ENCODE measurements at regions not wholly inside any gene's neighbourhood (a gene's known extent, or its start where the extent isn't known, plus 50 kb on each side); places are given as distances from the start of the nearest gene placed in this dataset.

DNA sequence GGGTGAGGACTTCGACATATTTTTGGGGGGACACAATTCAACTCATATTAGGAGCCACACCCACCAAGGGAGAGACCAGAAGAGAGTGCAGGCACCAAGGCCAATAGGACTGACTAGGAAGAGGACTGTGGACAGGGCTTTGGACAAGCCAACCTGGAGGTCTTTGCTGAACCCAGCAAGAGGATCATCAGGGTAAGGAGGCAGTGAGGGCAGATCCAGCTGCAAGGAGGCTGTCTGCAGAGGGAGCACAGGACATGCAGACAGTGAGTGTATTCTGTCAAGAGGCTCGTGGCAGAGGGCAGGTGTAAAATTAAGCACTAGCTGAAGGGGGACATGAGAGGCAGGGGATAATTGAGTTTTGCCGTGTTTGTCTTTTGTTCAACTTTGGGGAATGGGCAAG is 83.4 kb upstream of the MGMT start:
- no peak for DNase-seq (ENCODE audit: extremely low read depth, low read depth)

DNA sequence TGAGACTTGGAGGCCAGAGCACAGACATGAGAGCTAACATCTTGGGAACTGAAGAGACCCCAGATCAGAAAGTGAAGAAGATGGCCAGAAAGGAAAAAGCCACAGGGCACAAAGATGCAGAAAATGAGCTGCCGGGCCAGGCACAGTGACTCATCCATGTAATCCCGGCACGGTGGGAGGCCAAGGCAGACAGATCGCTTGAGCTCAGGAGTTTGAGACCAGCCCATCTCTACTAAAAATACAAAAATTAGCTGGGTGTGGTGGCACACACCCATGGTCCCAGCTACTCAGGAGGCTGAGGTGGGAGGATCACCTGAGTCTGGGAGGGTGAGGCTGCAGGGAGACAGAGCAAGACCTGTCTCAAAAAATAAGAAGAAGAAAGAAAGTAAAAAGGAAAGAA is 81.4 kb upstream of the MGMT start:
- no peak for DNase-seq (ENCODE audit: extremely low read depth, low read depth)

DNA sequence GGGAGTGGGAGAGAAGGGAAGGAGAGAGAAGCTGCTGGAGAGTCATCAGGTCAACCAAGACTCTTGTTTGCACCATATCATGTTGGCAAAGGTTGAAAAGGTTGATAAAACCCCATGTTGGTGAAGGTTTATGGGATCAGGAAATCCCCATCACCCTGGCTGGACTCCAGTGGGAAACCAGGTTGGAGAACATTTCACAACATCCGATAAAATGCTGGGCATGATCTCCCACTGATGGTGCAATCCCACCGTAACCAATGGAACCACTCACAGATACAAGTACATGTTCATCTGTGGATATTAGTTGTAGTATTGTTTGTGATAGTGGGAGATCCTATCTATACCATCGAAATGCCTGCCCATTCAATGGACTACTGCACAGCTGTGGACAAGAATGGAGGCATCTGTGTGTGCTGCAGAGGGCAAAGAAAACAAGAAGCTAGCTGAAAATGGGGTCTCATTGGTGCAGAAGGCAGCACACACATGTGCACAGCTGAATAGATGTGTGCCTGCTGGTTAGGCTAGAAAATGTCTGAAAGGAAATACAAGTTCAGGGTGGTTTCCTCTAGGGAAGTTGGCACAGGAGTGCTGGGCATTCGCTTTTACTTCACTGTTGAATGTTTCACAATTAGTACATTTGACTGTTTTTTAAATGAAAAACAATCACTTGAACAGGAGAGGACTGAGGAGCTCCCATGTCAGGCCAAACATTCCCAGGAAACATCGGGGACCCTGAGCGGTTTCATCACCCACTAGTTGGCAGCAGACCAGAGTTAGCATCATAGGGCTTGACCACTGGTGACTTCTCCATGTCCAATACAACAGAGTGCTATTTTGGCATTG is 80.4 kb upstream of the MGMT start:
- DNase-seq (ENCODE audit: extremely low read depth, low read depth), result no peak

DNA sequence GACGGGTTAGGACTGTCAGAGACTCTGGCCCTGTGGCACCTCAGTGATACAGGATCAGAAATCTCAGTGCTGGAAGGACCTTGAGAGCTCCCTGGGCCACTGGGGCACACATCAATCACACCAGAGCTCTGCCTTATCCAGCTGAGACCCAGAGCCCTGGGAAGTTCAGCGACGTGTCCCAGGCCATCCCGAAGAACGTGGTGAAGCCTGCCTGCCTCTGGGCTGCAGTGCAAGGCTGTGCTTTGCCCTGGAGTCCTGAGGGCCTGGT is 79.8 kb upstream of the MGMT start:
- no peak for DNase-seq (ENCODE audit: extremely low read depth, low read depth)

DNA sequence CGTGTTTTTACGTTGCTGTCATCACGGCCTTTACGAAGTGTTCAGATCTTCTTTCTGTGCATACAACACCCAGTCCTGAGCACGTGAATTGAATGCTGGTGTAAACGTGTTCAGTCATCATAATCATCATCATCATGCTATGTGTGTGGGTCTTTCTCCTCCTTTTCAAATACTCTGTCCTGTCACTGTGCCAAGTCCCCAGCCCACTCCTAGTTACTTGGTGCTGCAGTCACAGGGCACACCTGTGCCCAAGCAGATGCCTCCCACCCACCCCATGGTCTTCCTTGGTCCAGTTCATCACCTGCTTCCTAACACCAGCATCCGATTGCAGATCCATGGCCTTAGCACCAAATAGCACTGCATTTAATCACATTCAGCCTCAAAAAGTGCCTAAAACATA is 78.6 kb upstream of the MGMT start:
- no peak for DNase-seq (ENCODE audit: extremely low read depth, low read depth)

DNA sequence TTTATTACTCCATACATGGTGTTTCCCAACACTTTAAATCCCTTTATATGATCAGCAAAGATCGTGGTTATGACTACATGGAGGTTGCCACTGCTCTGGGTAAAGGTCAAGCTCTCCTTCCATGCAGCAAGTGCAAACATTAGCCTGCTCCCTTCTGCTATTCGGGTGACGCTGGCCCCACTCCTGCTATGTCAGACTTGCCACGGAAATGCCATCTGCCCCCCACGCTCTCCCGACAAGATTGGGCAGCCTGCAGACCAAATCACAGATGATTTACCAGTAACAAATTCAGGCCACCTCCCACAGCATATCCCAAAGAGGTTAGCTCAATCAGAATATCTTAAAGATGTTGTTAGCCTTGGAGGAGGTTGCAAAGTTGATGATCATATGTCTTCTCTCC is 77.8 kb upstream of the MGMT start:
- no peak for DNase-seq (ENCODE audit: extremely low read depth, low read depth)

DNA sequence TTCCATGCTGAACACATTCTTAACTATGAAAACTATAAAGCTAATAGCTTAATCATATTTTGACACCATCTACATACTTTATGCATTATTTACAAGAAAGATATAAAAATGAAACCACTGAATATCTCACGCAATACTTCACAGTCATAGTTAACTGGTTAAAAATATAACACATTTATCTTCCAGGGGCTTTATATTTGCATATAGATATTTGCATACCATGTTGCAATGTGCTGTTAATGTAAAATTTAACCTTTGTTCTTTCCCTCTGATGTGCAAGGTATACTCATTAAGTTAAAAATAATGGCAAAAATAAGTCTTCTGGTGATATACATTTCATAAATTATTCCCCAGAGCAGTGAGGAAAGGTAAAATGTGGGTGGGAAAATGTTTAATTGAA is 76.9 kb upstream of the MGMT start:
- DNase-seq (ENCODE audit: extremely low read depth, low read depth), result no peak

DNA sequence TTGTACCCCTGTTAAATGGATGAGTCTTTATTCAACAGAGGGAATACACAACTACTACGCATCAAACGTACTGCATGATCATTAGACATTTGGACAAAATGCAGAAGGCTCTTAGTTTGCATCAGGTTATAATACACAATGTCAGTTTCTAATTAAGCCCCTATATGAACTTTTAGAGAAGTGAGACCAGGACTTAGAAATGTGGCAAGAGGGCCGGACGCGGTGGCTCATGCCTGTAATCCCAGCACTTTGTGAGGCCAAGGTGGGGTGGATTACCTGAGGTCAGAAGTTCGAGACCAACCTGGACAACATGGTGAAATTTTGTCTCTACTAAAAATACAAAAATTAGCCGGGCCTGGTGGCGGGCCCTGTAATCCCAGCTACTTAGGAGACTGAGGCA is 76.3 kb upstream of the MGMT start:
- DNase-seq (ENCODE audit: extremely low read depth, low read depth), result no peak

DNA sequence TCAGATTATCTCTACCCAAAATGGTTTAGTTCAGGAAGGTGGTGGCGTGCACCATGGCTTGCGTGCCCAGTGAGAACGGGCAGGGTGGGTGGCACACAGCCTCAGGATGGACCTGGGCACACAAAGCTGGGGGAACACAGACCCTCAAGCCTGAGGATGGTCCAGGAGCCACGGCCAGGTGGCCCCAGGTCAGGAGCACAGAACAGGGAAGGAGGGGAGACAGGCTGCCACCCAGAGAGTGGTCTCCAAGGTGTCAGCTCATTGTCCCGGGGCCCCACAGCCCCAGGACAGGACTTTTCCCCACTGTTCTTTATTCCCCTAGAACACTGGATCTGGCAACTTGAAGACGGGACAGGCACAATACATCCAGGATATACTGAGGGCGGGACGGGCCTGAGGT is 75.6 kb upstream of the MGMT start:
- no peak for DNase-seq (ENCODE audit: extremely low read depth, low read depth)

DNA sequence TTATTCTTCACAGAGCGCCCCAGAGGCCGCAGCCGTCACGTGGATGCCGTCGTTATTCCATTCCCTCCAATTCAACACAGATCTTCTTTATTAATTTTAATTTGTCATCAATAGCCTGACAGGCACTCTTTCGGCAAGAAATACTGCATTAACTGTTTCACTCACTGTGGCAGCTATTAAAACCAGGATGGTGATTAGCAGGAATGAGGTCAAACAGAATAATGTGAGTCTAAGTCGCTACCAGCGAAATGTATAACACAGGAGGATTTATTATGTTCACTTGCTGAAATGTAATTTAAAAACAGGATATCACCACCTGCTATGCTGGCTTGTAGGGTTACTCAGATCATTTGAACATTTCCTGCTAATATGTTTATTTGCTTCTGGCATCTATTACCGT is 74.2 kb upstream of the MGMT start:
- DNase-seq (ENCODE audit: extremely low read depth, low read depth), result no peak

DNA sequence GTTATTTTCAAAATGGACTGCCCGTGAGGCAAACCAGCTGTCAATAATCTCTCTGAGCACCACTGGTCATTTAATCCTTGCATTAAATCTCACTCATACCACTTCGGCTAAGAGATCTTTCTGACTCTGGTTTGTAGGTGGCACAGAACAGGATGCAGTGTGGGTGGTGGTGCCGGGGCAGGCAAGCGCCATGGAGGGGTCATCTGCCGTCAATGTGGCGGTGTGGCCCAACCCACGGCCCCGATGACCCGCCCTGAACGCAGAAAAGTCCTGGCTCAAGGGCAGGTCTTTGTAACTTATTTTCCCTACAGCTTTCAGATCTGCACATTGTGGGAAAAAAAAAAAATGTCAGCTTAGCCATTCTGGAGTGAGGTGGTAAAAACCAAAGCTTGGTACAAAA is 73.2 kb upstream of the MGMT start:
- DNase-seq (ENCODE audit: extremely low read depth, low read depth), result no peak

DNA sequence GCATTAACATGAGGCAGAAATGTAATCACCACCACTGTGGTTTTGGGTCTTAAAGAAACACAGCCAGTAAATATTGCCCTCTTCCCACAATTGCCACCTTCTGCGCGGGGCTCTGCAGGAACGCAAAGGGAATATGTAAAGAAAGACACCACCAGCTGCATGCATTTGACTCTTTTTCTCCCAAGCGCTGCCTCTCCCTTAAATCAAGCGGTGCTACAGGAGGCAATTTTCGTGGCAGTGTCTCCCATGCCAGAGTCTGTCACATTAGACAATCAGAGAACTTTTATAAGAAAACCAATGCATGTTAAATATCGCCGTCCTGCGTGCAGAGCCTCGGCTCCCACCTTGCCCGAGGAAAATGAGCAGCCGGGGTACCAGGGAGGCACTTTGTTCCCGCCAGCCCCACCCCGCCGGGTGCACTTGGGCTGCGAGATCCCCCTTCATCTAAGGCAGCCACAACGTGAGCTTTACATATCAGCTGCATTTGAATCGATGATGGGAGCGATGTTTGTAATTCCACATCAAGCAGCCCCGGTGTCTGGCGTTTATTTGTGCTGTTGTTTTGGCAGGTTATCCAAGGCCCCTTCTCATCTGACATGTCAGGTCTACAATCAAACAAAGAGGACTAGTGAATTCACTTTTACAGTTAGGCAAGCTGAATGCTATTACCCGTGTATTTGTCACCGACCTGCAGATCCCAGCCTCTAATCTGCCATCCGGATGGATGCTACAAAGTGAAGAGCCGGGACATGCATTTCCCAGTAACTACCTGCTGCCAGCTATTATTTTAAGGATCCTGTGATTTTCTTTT is 72.3 kb upstream of the MGMT start:
- DNase-seq (ENCODE audit: extremely low read depth, low read depth), result no peak

DNA sequence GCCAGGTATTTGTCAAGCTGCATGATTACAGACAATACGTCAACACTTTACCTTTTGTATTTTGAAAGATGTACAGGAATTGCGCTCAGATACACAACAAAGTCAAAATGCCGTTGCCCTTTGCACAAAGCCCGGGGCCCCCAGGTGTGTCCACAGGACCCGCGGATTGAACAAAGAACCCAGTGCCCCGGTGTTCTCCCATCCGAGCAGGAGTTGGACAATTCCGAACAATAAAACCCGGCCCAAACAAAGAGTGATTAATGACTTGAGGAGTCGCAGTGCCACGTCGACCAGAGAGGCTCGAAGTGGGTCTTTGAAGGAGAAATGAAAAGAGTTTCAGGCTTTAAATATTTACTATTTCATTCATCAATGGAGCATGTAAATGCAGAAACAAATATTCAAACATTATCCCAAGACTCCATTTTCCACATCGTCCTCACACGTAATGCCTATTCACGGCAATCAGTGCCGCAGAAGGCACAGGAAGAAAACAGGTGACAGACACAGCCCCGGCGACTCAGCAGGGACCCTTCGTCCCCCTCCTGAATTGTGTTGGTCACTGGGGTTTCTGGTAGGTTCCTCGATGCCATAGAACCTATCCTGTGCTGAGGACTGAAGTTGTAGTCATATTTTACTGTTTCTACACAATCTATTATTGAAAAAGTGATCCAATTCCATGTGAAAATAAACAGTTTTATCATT is 70.9 kb upstream of the MGMT start:
- no peak for DNase-seq (ENCODE audit: extremely low read depth, low read depth)

DNA sequence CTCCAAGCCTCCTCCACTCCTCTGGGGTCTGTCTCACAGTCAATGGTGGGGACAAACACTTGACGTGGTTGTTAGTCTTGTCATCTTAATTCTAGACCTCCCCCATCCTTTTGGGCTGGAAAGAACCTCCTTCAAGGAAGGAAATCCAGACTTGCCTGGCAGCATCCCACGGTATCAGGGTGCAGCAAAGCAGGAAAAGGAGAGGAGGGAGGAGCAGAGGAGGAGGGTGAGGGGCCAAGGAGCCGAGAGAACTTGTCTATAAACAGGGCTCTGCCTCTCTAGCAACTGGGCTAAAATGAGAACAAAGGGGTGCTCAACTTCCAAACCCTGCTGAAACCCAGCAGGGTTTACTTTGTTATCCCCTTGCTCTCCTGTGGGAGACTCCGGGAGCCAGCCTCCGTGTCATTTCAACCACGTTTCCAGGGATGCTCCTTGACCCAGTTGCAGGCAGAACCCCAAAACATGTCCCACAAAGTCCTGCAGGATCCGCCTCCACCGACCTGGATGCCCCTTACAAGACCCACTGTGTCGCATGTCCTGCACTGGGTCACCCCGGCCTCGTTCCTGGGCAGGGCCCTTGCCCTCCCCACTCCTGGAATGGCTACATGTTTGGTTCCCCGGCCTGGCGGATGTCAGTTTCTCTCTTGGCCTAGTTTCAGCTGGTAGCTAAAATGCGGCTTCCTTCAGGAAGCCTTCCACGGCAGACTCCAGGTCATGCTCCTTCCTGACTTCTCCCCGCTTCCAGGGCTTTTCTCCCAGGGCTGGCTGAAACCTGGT is 69.7 kb upstream of the MGMT start:
- DNase-seq (ENCODE audit: extremely low read depth, low read depth), result no peak

DNA sequence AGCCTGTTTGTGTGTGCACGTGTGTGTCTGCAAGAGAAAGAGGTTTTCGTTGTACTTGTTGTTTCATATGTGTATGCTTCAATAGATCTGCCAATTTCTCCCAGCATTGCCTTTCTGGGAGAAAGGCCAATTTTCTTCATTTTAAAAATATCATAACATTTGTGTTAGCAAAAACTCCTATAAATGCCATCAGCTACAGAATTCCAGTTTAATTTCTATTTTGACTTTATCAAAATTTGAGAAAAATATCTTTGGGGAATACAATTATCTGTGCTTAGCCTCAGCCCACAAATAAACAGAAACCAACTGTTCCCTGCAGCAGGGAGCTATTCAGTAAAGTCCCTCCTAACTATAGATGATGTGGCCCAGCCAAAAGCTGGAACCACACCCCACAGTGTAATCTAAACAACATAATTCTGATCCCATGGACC is 68.3 kb upstream of the MGMT start:
- no peak for DNase-seq (ENCODE audit: extremely low read depth, low read depth)

DNA sequence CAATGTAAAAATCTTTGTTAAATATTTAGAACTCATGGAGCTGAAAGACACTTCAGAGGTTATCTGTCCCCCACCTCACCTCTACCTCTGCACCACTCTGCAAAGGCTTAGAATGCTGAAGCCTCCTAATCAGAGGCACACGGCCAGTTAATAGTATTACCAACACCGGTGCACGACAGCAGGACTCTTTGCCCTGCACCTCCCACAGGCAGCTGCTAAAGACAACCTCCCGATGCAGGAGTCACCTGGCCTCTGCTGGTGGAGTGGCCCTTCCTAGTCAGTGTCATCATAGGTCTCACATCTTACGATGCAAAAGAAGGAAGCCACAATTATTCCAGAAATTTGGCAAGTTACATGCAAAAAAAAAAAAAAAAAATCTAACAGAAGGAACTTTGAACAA is 66.6 kb upstream of the MGMT start:
- DNase-seq (ENCODE audit: extremely low read depth, low read depth), result no peak

DNA sequence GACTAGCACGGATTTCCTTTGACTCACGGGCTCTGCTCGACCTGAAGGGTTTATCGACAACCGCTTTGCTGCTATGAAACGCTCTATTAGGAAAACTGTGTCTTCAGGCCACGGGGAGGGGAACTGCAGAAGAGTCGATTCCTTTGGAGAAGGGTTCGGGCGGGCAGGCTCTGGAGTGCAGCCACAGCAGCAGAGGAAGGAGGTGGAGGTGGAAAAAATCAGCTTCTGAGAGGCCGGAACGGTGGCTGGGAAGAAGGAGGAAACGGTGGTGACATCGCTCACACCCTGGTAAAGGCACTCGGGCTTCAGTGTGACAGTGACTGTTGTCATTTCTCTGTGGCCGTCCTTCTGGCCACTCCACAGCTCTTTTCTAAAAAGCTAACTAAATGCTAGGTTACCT is 64.6 kb upstream of the MGMT start:
- no peak for DNase-seq (ENCODE audit: extremely low read depth, low read depth)

DNA sequence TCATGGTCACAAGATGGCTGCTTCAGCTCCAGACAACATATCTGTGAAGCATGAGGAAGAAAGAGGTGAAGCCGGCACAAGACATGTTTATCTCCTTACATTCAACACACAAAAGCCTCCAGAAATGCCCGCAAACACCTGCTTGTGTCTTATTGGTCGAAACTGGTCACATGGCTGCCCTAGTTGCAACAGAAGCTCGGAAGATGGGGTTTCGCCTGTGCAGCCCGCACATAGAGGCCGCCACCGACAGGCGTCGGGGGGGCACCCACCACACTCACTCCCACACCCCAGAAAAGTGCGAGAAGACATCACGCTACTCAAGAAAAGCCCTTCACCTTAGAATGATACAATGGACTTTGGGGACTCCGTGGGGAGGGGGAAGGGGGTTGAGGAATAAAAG is 63.0 kb upstream of the MGMT start:
- DNase-seq (ENCODE audit: extremely low read depth, low read depth), result no peak

DNA sequence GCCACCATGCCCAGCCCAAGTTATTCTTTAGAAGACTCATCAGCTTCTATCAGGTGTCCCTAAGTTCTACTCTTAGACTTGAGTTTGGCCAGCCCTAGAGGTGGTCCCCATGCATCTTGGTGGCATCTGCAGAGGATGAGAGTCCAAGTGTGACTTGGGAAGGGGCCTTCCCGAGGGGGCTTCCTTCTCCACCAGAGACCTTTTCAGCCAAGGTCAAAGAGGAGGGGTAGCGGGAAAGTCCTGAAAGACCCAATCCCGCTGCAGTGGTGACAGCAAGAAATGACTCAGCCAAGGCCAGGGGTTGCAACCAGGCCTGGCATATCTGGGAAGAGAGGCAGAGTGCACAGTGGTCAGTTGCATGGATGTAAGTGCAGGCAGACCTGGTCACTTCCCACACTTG is 61.7 kb upstream of the MGMT start:
- DNase-seq (ENCODE audit: extremely low read depth, low read depth), result no peak

DNA sequence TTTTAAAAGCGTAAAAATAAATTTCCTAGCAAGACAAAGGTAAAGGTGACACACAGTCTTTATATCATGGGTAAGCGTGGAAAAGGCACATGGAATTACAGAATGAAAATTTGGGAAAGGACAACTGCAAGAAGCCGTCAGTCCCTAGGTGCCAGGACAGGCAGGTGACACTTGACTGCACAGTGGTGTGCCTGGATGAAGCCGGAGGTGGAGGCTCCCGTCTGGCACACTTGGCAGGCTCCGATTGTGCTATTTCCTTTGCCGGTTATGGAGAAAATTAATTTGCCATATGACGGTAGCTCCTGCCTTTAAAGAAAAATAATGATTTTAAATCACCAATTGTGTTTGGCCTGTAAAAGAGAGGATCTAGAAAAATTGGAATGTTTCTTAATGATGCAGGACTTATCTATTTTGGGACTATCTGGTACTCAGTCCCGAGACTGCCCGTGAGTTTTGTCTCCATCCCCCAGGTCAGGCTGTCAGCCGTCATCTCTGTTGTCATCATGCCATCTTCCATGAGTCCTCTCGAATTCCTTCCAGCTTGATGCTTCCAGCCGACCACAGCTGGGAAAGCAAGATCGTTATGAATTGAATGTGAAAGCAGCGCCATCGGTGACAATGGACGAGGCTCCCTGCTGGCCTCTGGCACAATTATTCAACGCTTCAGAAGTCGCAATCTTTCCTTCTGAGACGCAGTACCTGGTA is 56.2 kb upstream of the MGMT start:
- DNase-seq (ENCODE audit: extremely low read depth, low read depth), result no peak

DNA sequence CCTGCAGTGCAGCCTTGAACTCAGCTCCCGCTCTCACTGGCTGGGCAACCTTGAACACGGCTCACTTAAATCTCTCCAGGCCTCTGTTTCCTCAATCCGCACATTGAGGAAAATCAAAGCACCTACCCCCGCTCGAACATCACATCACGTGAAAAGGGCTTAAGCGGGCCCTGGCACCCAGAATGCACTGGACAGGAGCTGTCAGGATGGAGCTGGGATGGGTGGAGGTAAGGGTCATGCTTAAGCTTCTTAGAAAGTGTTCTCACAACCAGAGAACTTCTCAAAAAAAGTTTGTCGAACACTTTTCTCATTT is 55.7 kb upstream of the MGMT start:
- no peak for DNase-seq (ENCODE audit: extremely low read depth, low read depth)
